GM18861 (cell line): ENCODE measurements at regions not wholly inside any gene's neighbourhood (a gene's known extent, or its start where the extent isn't known, plus 50 kb on each side); places are given as distances from the start of the nearest gene placed in this dataset.

ENCODE experiments used
- ATAC-seq: cut with Tn5 transposase; IDR thresholded peaks from one replicate; pipeline ENCODE4 v1.9.1; 2021; ENCODE audit not compliant: unreplicated experiment

- no peak for ATAC-seq
Measured at GRCh38 chr18:25962919-25963318, 127.5 kb downstream of the SS18 start.

- no peak for ATAC-seq
Measured at GRCh38 chr18:25962176-25962575, 128.2 kb downstream of the SS18 start.

GRCh38 chr18:25957017-25957416, 133.4 kb downstream of the SS18 start:
- no peak for ATAC-seq

GRCh38 chr18:25953111-25953510, 137.3 kb downstream of the SS18 start:
- no peak for ATAC-seq

- ATAC-seq: no peak
Measured at GRCh38 chr18:25950321-25950720, 140.1 kb downstream of the SS18 start.

GRCh38 chr18:25946540-25946939, 143.9 kb downstream of the SS18 start:
- ATAC-seq: no peak

- ATAC-seq: no peak
Measured at GRCh38 chr18:25935356-25935755, 155.1 kb downstream of the SS18 start.

GRCh38 chr18:25931126-25931525, 159.3 kb downstream of the SS18 start:
- no peak for ATAC-seq

- no peak for ATAC-seq
Measured at GRCh38 chr18:25929787-25930186, 160.6 kb downstream of the SS18 start.

GRCh38 chr18:25927830-25928229, 162.6 kb downstream of the SS18 start:
- no peak for ATAC-seq

GRCh38 chr18:25923193-25923592, 167.2 kb downstream of the SS18 start:
- no peak for ATAC-seq

GRCh38 chr18:25921677-25922421, 168.6 kb downstream of the SS18 start:
- ATAC-seq: no peak

GRCh38 chr18:25915907-25916306, 174.5 kb downstream of the SS18 start:
- ATAC-seq: no peak

- no peak for ATAC-seq
Measured at GRCh38 chr18:25898965-25899364, 191.4 kb downstream of the SS18 start.

GRCh38 chr18:25896956-25897355, 193.5 kb downstream of the SS18 start:
- no peak for ATAC-seq

- ATAC-seq: peak; percentile 70
Measured at GRCh38 chr18:25896178-25896780, 194.1 kb downstream of the SS18 start.

GRCh38 chr18:25895518-25895917, 194.9 kb downstream of the SS18 start:
- no peak for ATAC-seq

- ATAC-seq: no peak
Measured at GRCh38 chr18:25886283-25886682, 204.1 kb downstream of the SS18 start.

GRCh38 chr18:25883091-25883490, 207.3 kb downstream of the SS18 start:
- no peak for ATAC-seq

- ATAC-seq: no peak
Measured at GRCh38 chr18:25881149-25881548, 209.3 kb downstream of the SS18 start.

GRCh38 chr18:25880441-25880840, 210.0 kb downstream of the SS18 start:
- no peak for ATAC-seq

- no peak for ATAC-seq
Measured at GRCh38 chr18:25876330-25876948, 214.0 kb downstream of the SS18 start.
